ENCODE measurements at regions not wholly inside any gene's neighbourhood (a gene's known extent, or its start where the extent isn't known, plus 50 kb on each side); places are given as distances from the start of the nearest gene placed in this dataset.

- Histone ChIP-seq H3K4me3 (no peak overlapping the region), H3K36me3 (replicated peaks; ENCODE audit: insufficient read depth, low read depth) (no peaks in the 10 kb centered on the region), H3K9me2 (replicated peaks; ENCODE audit: insufficient read depth) (no peaks in the 10 kb centered on the region), H4K20me1 (ENCODE audit: insufficient read depth, poor library complexity, severe bottlenecking) (no peaks in the 10 kb centered on the region), H3K4me2 (no peak overlapping the region), H3K27ac (no peak overlapping the region), H2AFZ (no peak overlapping the region), H3K9me3 (ENCODE audit: low read depth) (no peaks in the 10 kb centered on the region), H3K4me1 (ENCODE audit: insufficient read depth) (no peaks in the 10 kb centered on the region), H3K79me2 (no peaks in the 10 kb centered on the region), H3K27me3 (no peaks in the 10 kb centered on the region)
- DNase-seq (ENCODE audit: low spot score), result no peak
- 87% methylated on average over 2 of the region's 2 CpGs for WGBS (ENCODE audit: low lambda C conversion rate, missing lambda C conversion rate)
- TF ChIP-seq EZH2phosphoT487 (IDR thresholded peaks at IDR 0.05; ENCODE audit: low read depth, severe bottlenecking, unreplicated experiment) (no peak), EZH2 (IDR thresholded peaks at IDR 0.05; ENCODE audit: borderline replicate concordance) (no peak)
- TF ChIP-seq, protein P1, sequence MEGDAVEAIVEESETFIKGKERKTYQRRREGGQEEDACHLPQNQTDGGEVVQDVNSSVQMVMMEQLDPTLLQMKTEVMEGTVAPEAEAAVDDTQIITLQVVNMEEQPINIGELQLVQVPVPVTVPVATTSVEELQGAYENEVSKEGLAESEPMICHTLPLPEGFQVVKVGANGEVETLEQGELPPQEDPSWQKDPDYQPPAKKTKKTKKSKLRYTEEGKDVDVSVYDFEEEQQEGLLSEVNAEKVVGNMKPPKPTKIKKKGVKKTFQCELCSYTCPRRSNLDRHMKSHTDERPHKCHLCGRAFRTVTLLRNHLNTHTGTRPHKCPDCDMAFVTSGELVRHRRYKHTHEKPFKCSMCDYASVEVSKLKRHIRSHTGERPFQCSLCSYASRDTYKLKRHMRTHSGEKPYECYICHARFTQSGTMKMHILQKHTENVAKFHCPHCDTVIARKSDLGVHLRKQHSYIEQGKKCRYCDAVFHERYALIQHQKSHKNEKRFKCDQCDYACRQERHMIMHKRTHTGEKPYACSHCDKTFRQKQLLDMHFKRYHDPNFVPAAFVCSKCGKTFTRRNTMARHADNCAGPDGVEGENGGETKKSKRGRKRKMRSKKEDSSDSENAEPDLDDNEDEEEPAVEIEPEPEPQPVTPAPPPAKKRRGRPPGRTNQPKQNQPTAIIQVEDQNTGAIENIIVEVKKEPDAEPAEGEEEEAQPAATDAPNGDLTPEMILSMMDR (IDR thresholded peaks at IDR 0.05; ENCODE audit: poor library complexity), result no peak
Measured at GRCh38 chr2:83630351-83630750, 828.7 kb downstream of the SUCLG1 start.

GRCh38 chr2:83615511-83615910 is 843.6 kb downstream of the SUCLG1 start:
- H3K4me3 ChIP-seq, result no peak overlapping the region
- no peaks in the 10 kb centered on the region for H3K79me2 ChIP-seq
- no peaks in the 10 kb centered on the region for H3K27me3 ChIP-seq
- no peak for DNase-seq (ENCODE audit: low spot score)
- H2AFZ ChIP-seq, result no peak overlapping the region
- no peaks in the 10 kb centered on the region for H3K9me3 ChIP-seq (ENCODE audit: low read depth)
- 90% methylated on average over 4 of the region's 4 CpGs for WGBS (ENCODE audit: low lambda C conversion rate, missing lambda C conversion rate)
- TF ChIP-seq, protein P1 (IDR thresholded peaks at IDR 0.05; ENCODE audit: poor library complexity), result no peak
- no peak for TF ChIP-seq EZH2 (IDR thresholded peaks at IDR 0.05; ENCODE audit: borderline replicate concordance)
- no peak for TF ChIP-seq EZH2phosphoT487 (IDR thresholded peaks at IDR 0.05; ENCODE audit: low read depth, severe bottlenecking, unreplicated experiment)
- H4K20me1 ChIP-seq (ENCODE audit: insufficient read depth, poor library complexity, severe bottlenecking), result no peaks in the 10 kb centered on the region
- no peak overlapping the region for H3K4me2 ChIP-seq
- no peaks in the 10 kb centered on the region for H3K4me1 ChIP-seq (ENCODE audit: insufficient read depth)
- H3K9me2 ChIP-seq (replicated peaks; ENCODE audit: insufficient read depth), result no peaks in the 10 kb centered on the region
- no peak overlapping the region for H3K27ac ChIP-seq
- no peaks in the 10 kb centered on the region for H3K36me3 ChIP-seq (replicated peaks; ENCODE audit: insufficient read depth, low read depth)

GRCh38 chr2:83613178-83613577 is 845.9 kb downstream of the SUCLG1 start:
- Histone ChIP-seq H2AFZ (no peak overlapping the region), H3K79me2 (no peaks in the 10 kb centered on the region), H3K36me3 (replicated peaks; ENCODE audit: insufficient read depth, low read depth) (no peaks in the 10 kb centered on the region), H3K9me3 (ENCODE audit: low read depth) (no peaks in the 10 kb centered on the region), H3K27ac (no peak overlapping the region), H3K27me3 (no peaks in the 10 kb centered on the region), H4K20me1 (ENCODE audit: insufficient read depth, poor library complexity, severe bottlenecking) (no peaks in the 10 kb centered on the region), H3K4me1 (ENCODE audit: insufficient read depth) (no peaks in the 10 kb centered on the region), H3K4me3 (no peak overlapping the region), H3K9me2 (replicated peaks; ENCODE audit: insufficient read depth) (no peaks in the 10 kb centered on the region), H3K4me2 (no peak overlapping the region)
- no peak for DNase-seq (ENCODE audit: low spot score)
- 79% methylated on average over 1 of the region's 1 CpG for WGBS (ENCODE audit: low lambda C conversion rate, missing lambda C conversion rate)
- TF ChIP-seq, protein P1 (IDR thresholded peaks at IDR 0.05; ENCODE audit: poor library complexity), result no peak
- no peak for TF ChIP-seq EZH2 (IDR thresholded peaks at IDR 0.05; ENCODE audit: borderline replicate concordance)
- no peak for TF ChIP-seq EZH2phosphoT487 (IDR thresholded peaks at IDR 0.05; ENCODE audit: low read depth, severe bottlenecking, unreplicated experiment)

GRCh38 chr2:83602753-83603152 is 856.3 kb downstream of the SUCLG1 start:
- Histone ChIP-seq H3K9me3 (ENCODE audit: low read depth) (no peaks in the 10 kb centered on the region), H4K20me1 (ENCODE audit: insufficient read depth, poor library complexity, severe bottlenecking) (no peaks in the 10 kb centered on the region), H3K9me2 (replicated peaks; ENCODE audit: insufficient read depth) (no peaks in the 10 kb centered on the region), H3K4me3 (no peak overlapping the region), H3K27ac (no peak overlapping the region), H3K79me2 (no peaks in the 10 kb centered on the region), H3K36me3 (replicated peaks; ENCODE audit: insufficient read depth, low read depth) (no peaks in the 10 kb centered on the region), H2AFZ (no peak overlapping the region), H3K4me1 (ENCODE audit: insufficient read depth) (no peaks in the 10 kb centered on the region), H3K27me3 (no peaks in the 10 kb centered on the region), H3K4me2 (no peak overlapping the region)
- TF ChIP-seq EZH2phosphoT487 (IDR thresholded peaks at IDR 0.05; ENCODE audit: low read depth, severe bottlenecking, unreplicated experiment) (no peak), EZH2 (IDR thresholded peaks at IDR 0.05; ENCODE audit: borderline replicate concordance) (no peak)
- TF ChIP-seq, protein P1 (IDR thresholded peaks at IDR 0.05; ENCODE audit: poor library complexity), result no peak
- 90% methylated on average over 6 of the region's 6 CpGs for WGBS (ENCODE audit: low lambda C conversion rate, missing lambda C conversion rate)
- DNase-seq (ENCODE audit: low spot score), result no peak
